Neural progenitor cell (in vitro differentiated cells): ENCODE measurements at regions not wholly inside any gene's neighbourhood (a gene's known extent, or its start where the extent isn't known, plus 50 kb on each side); places are given as distances from the start of the nearest gene placed in this dataset.

Source experiments
- EZH2phosphoT487 ChIP-seq: fragments of 200-600 bp; sonication (generic); IDR thresholded peaks from 2 replicates; pipeline ENCODE4 v1.6.1; 2017; ENCODE audit warnings: antibody characterized with exemption
- TF ChIP-seq, protein P1 (sequence below): fragments of 200-600 bp; sonication (generic); IDR thresholded peaks from 2 replicates; pipeline ENCODE4 v1.5.1; 2017; ENCODE audit warnings: antibody characterized with exemption, mild to moderate bottlenecking

DNA sequence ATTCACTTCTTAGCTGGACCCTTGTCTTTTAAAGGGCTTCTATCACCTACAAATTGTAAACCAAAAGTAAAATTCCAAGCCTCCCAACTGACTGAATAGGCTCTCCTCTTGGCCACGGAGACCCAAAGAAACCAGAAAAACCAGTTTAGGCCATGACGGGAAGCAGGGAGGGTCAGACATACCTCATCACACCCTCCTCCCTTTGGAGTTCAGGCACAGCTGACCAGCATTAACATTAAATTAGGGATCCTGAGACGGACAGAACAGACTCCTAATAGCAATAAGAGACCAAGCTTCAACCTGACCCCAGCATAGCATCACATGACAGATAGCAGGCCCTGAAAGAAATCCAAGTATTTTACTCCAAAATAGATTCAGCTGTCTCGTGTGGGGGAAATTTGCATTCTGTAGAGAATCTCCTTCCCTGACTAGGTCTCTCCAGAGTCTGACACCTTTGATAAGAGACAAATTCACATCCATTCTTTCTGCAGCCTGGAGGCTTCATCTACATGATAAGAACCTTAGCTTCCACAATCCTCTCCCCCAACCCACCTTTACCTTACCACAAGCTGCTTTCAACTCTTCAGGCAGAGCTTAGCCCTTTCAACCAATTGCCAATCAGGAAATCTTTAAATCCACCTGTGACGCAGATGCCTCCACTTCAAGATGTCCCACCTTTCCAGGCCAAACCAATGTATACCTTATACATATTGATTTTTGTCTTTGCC, 177.1 kb upstream of the RAB4A start:
- TF ChIP-seq, protein P1, sequence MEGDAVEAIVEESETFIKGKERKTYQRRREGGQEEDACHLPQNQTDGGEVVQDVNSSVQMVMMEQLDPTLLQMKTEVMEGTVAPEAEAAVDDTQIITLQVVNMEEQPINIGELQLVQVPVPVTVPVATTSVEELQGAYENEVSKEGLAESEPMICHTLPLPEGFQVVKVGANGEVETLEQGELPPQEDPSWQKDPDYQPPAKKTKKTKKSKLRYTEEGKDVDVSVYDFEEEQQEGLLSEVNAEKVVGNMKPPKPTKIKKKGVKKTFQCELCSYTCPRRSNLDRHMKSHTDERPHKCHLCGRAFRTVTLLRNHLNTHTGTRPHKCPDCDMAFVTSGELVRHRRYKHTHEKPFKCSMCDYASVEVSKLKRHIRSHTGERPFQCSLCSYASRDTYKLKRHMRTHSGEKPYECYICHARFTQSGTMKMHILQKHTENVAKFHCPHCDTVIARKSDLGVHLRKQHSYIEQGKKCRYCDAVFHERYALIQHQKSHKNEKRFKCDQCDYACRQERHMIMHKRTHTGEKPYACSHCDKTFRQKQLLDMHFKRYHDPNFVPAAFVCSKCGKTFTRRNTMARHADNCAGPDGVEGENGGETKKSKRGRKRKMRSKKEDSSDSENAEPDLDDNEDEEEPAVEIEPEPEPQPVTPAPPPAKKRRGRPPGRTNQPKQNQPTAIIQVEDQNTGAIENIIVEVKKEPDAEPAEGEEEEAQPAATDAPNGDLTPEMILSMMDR = no peak
- TF ChIP-seq EZH2phosphoT487 = no peak
